ENCODE measurements at regions not wholly inside any gene's neighbourhood (a gene's known extent, or its start where the extent isn't known, plus 50 kb on each side); places are given as distances from the start of the nearest gene placed in this dataset.
"Not testable (repeated sequence)": the region's sequence is repeated elsewhere in the genome, so short reads cannot be mapped to it uniquely, and the experiment has no call there.

GRCh38 chr9:71604197-71605063 lies 163.9 kb downstream of the CEMIP2 start:
- peak; percentile 81 for TF ChIP-seq CTCF (IDR thresholded peaks at IDR 0.05; ENCODE audit: insufficient read depth, low read length, poor library complexity, severe bottlenecking)
- Histone ChIP-seq H3K4me3 (replicated peaks; ENCODE audit: low read depth, low read length) (no peak overlapping the region), H3K36me3 (ENCODE audit: control insufficient read depth, insufficient read depth, low read length) (no peaks in the 10 kb centered on the region), H3K27me3 (replicated peaks; ENCODE audit: control insufficient read depth, insufficient read depth, low read length) (no peaks in the 10 kb centered on the region)
- peak; percentile 1 for DNase-seq (ENCODE audit: extremely low read depth, insufficient read length)

- no peaks in the 10 kb centered on the region for H3K36me3 ChIP-seq (ENCODE audit: control insufficient read depth, insufficient read depth, low read length)
- DNase-seq (ENCODE audit: extremely low read depth, insufficient read length): no peak
- no peaks in the 10 kb centered on the region for H3K27me3 ChIP-seq (replicated peaks; ENCODE audit: control insufficient read depth, insufficient read depth, low read length)
Observed at GRCh38 chr9:71602652-71603051, 165.7 kb downstream of the CEMIP2 start.

GRCh38 chr9:71595762-71596161 lies 172.6 kb downstream of the CEMIP2 start:
- H3K4me3 ChIP-seq (replicated peaks; ENCODE audit: low read depth, low read length); H3K36me3 ChIP-seq (ENCODE audit: control insufficient read depth, insufficient read depth, low read length); DNase-seq (ENCODE audit: extremely low read depth, insufficient read length); H3K27me3 ChIP-seq (replicated peaks; ENCODE audit: control insufficient read depth, insufficient read depth, low read length): not testable (repeated sequence)

More at GRCh38 chr9:71602652-71603051, 165.7 kb downstream of the CEMIP2 start:
- H3K4me3 ChIP-seq (replicated peaks; ENCODE audit: low read depth, low read length): no peak overlapping the region
- no peak for TF ChIP-seq CTCF (IDR thresholded peaks at IDR 0.05; ENCODE audit: insufficient read depth, low read length, poor library complexity, severe bottlenecking)

- no peak for TF ChIP-seq CTCF (IDR thresholded peaks at IDR 0.05; ENCODE audit: insufficient read depth, low read length, poor library complexity, severe bottlenecking)
- no peak for DNase-seq (ENCODE audit: extremely low read depth, insufficient read length)
- no peaks in the 10 kb centered on the region for H3K27me3 ChIP-seq (replicated peaks; ENCODE audit: control insufficient read depth, insufficient read depth, low read length)
- H3K4me3 ChIP-seq (replicated peaks; ENCODE audit: low read depth, low read length): no peak overlapping the region
- no peaks in the 10 kb centered on the region for H3K36me3 ChIP-seq (ENCODE audit: control insufficient read depth, insufficient read depth, low read length)
Observed at GRCh38 chr9:71594541-71594940, 173.8 kb downstream of the CEMIP2 start.

- Histone ChIP-seq H3K36me3 (ENCODE audit: control insufficient read depth, insufficient read depth, low read length) (no peaks in the 10 kb centered on the region), H3K4me3 (replicated peaks; ENCODE audit: low read depth, low read length) (no peak overlapping the region), H3K27me3 (replicated peaks; ENCODE audit: control insufficient read depth, insufficient read depth, low read length) (no peaks in the 10 kb centered on the region)
- DNase-seq (ENCODE audit: extremely low read depth, insufficient read length): no peak
- TF ChIP-seq CTCF (IDR thresholded peaks at IDR 0.05; ENCODE audit: insufficient read depth, low read length, poor library complexity, severe bottlenecking): no peak
Observed at GRCh38 chr9:71592400-71592799, 175.9 kb downstream of the CEMIP2 start.

- no peak for DNase-seq (ENCODE audit: extremely low read depth, insufficient read length)
- TF ChIP-seq CTCF (IDR thresholded peaks at IDR 0.05; ENCODE audit: insufficient read depth, low read length, poor library complexity, severe bottlenecking): no peak
- H3K36me3 ChIP-seq (ENCODE audit: control insufficient read depth, insufficient read depth, low read length): no peaks in the 10 kb centered on the region
- no peaks in the 10 kb centered on the region for H3K27me3 ChIP-seq (replicated peaks; ENCODE audit: control insufficient read depth, insufficient read depth, low read length)
- no peak overlapping the region for H3K4me3 ChIP-seq (replicated peaks; ENCODE audit: low read depth, low read length)
Observed at GRCh38 chr9:71590362-71590761, 178.0 kb downstream of the CEMIP2 start.

Measured in GM06990 (cell line).